Naive thymus-derived CD4-positive, alpha-beta T cell (primary cell): ENCODE measurements at regions not wholly inside any gene's neighbourhood (a gene's known extent, or its start where the extent isn't known, plus 50 kb on each side); places are given as distances from the start of the nearest gene placed in this dataset.

ENCODE experiments used
- ATAC-seq: fragments of 150-1000 bp; cut with Tn5 transposase; 2 replicates; pipeline ENCODE4 v1.10.0; 2021; ENCODE audit warnings: mild to moderate bottlenecking, moderate library complexity
- CTCF ChIA-PET: fragments of 350-600 bp; sonication (Branson Sonifier 250); formaldehyde crosslinking; loops from one replicate; lab custom pipeline; 2021; ENCODE audit warnings: antibody characterized with exemption; lab: Charles Lee
- POLR2A ChIA-PET: fragments of 350-600 bp; sonication (Branson Sonifier 250); formaldehyde crosslinking; loops from one replicate; lab custom pipeline; 2021; ENCODE audit warnings: antibody characterized with exemption, inconsistent platforms; lab: Charles Lee
- DNase-seq, 9 donors: peaks; one replicate each; pipeline versions ENCODE4 v3.0.0 to v3.0.0-alpha.2; 2020 to 2022; ENCODE audit warnings: mixed read lengths in 1 of 9
- H3K27ac ChIP-seq: one replicate; pipeline ENCODE4 v1.7.0; 2013; ENCODE audit warnings: mild to moderate bottlenecking, low read depth, low read length, moderate library complexity
- H3K27me3 ChIP-seq, 2 donors: one replicate each; pipeline ENCODE4 v1.7.0; 2013; ENCODE audit warnings: low read length in 2 of 2, mild to moderate bottlenecking in 2 of 2, moderate library complexity in 2 of 2; ENCODE audit not compliant: control insufficient read depth in 2 of 2, insufficient read depth in 2 of 2
- H3K36me3 ChIP-seq, 3 experiments: 1 replicate in 2 of 3; 2 replicates in 1 of 3; pipeline ENCODE4 v1.7.0; 2013; ENCODE audit warnings: low read length in 3 of 3, mild to moderate bottlenecking in 3 of 3, moderate library complexity in 1 of 3; ENCODE audit not compliant: insufficient read depth in 3 of 3, control insufficient read depth in 2 of 3
- H3K4me1 ChIP-seq, 2 donors: one replicate each; pipeline ENCODE4 v1.7.0; 2013; ENCODE audit warnings: low read length in 2 of 2, mild to moderate bottlenecking in 2 of 2, moderate library complexity in 1 of 2; ENCODE audit not compliant: control insufficient read depth in 2 of 2, insufficient read depth in 2 of 2
- H3K4me3 ChIP-seq: 2 replicates; pipeline ENCODE4 v1.7.0; 2013; ENCODE audit warnings: mild to moderate bottlenecking, low read length
- H3K9me3 ChIP-seq, 3 experiments: 1 replicate in 2 of 3; 2 replicates in 1 of 3; pipeline ENCODE4 v1.7.0; 2013; ENCODE audit warnings: low read length in 3 of 3; ENCODE audit not compliant: control insufficient read depth in 2 of 3
- H3K27ac Mint-ChIP-seq, 9 donors: one replicate each; pipeline ENCODE4 v1.8.0; 2020 to 2022; ENCODE audit warnings: mixed read lengths in 9 of 9, mild to moderate bottlenecking in 8 of 9, moderate library complexity in 5 of 9, inconsistent platforms in 2 of 9
- H3K27me3 Mint-ChIP-seq, 5 donors: one replicate each; pipeline ENCODE4 v1.8.0; 2021 to 2022; ENCODE audit warnings: mixed read lengths in 5 of 5, mild to moderate bottlenecking in 1 of 5
- H3K36me3 Mint-ChIP-seq, 5 donors: one replicate each; pipeline ENCODE4 v1.8.0; 2020 to 2022; ENCODE audit warnings: mixed read lengths in 5 of 5, mild to moderate bottlenecking in 3 of 5, inconsistent platforms in 1 of 5
- H3K4me1 Mint-ChIP-seq, 7 donors: one replicate each; pipeline ENCODE4 v1.8.0; 2020 to 2022; ENCODE audit warnings: mixed read lengths in 7 of 7, mild to moderate bottlenecking in 3 of 7, inconsistent platforms in 1 of 7
- H3K4me3 Mint-ChIP-seq, 10 donors: one replicate each; pipeline ENCODE4 v1.8.0; 2020 to 2022; ENCODE audit warnings: mild to moderate bottlenecking in 10 of 10, mixed read lengths in 10 of 10, moderate library complexity in 6 of 10, inconsistent platforms in 2 of 10
- H3K9me3 Mint-ChIP-seq, 11 donors: one replicate each; pipeline ENCODE4 v1.8.0; 2020 to 2022; ENCODE audit warnings: mixed read lengths in 11 of 11, mild to moderate bottlenecking in 4 of 11, inconsistent platforms in 1 of 11, moderate library complexity in 1 of 11
- intact Hi-C, 2 donors: fragments of 100-400 bp; cut with micrococcal nuclease; formaldehyde crosslinking; loops; one replicate each; pipeline ENCODE4 v1.15.1; 2023

DNA sequence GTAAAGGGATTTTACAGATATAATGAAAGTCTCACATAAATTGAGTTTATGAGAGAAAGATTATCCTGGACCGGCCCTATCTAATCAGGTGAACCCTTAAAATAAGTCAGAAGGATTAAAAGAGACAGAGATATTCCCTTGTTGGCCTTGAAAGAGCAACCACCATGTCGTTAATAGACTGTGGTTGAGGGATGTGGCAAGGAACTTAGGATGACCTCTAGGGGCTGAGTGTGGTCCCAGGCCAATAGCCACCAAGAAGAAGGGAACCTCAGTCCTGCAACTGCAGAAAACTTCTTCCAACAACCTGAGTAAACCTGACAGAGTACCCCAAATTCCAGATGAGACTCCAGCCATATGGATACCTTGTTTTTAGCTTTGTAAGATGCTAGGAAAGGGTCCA, 121.5 kb downstream of the POLR1F start:
- no peak for ATAC-seq
- no peaks in the 10 kb centered on the region for H3K9me3 ChIP-seq
- H3K4me1 Mint-ChIP-seq: no peaks in the 10 kb centered on the region
- no peak for DNase-seq
- intact Hi-C loops: no loop called here
- no peak overlapping the region for H3K27ac ChIP-seq
- H3K27me3 ChIP-seq: no peaks in the 10 kb centered on the region
- no peak overlapping the region for H3K4me3 ChIP-seq
- H3K4me1 ChIP-seq: no peaks in the 10 kb centered on the region
- no peak overlapping the region for H3K4me3 Mint-ChIP-seq
- H3K27me3 Mint-ChIP-seq: no peaks in the 10 kb centered on the region
- ChIA-PET CTCF (no interaction called here), POLR2A (no interaction called here)
- H3K27ac Mint-ChIP-seq: no peak overlapping the region
- peaks cover 0 to 12% (median 0%) of the 10 kb centered on the region in 11 donors for H3K9me3 Mint-ChIP-seq
- no peaks in the 10 kb centered on the region for H3K36me3 ChIP-seq
- H3K36me3 Mint-ChIP-seq: no peaks in the 10 kb centered on the region

GRCh38 chr7:19585761-19586160, 123.1 kb downstream of the POLR1F start:
- H3K9me3 Mint-ChIP-seq: peaks cover 0 to 10% (median 0%) of the 10 kb centered on the region in 11 donors
- intact Hi-C loops: loop anchor here in 1 of 2 donors (1.0 kb wide), 1 partner anchor 23 kb away; no protein-coding TSS in a partner anchor
- Histone ChIP-seq H3K9me3 (no peaks in the 10 kb centered on the region), H3K27me3 (no peaks in the 10 kb centered on the region), H3K4me1 (no peaks in the 10 kb centered on the region), H3K27ac (no peak overlapping the region), H3K36me3 (no peaks in the 10 kb centered on the region), H3K4me3 (no peak overlapping the region)
- ChIA-PET CTCF (no interaction called here), POLR2A (no interaction called here)
- no peak for DNase-seq
- no peak overlapping the region for H3K27ac Mint-ChIP-seq
- H3K27me3 Mint-ChIP-seq: no peaks in the 10 kb centered on the region
- H3K36me3 Mint-ChIP-seq: no peaks in the 10 kb centered on the region
- ATAC-seq: no peak
- no peaks in the 10 kb centered on the region for H3K4me1 Mint-ChIP-seq
- no peak overlapping the region for H3K4me3 Mint-ChIP-seq

- Histone ChIP-seq H3K9me3 (no peaks in the 10 kb centered on the region), H3K4me3 (no peak overlapping the region), H3K4me1 (no peaks in the 10 kb centered on the region), H3K27me3 (no peaks in the 10 kb centered on the region), H3K27ac (no peak overlapping the region), H3K36me3 (no peaks in the 10 kb centered on the region)
- H3K27ac Mint-ChIP-seq: no peak overlapping the region
- no peak for ATAC-seq
- ChIA-PET POLR2A (no interaction called here), CTCF (interaction anchor here (0.6 kb wide), 1 partner anchor 21 kb away, joined by 3 read pairs; no protein-coding TSS in a partner anchor)
- no peaks in the 10 kb centered on the region for H3K4me1 Mint-ChIP-seq
- H3K4me3 Mint-ChIP-seq: no peak overlapping the region
- H3K27me3 Mint-ChIP-seq: peaks cover 0 to 5% (median 0%) of the 10 kb centered on the region in 5 donors
- no peak for DNase-seq
- H3K36me3 Mint-ChIP-seq: no peaks in the 10 kb centered on the region
- intact Hi-C loops: loop anchor here in 1 of 2 donors (10.0 kb wide), 1 partner anchor 59 kb away; no protein-coding TSS in a partner anchor
- peaks cover 0 to 10% (median 0%) of the 10 kb centered on the region in 11 donors for H3K9me3 Mint-ChIP-seq
Observed at GRCh38 chr7:19575909-19576557, 132.8 kb downstream of the POLR1F start.

- Mint-ChIP-seq H3K4me3 (no peak overlapping the region), H3K27me3 (peaks cover 0 to 5% (median 0%) of the 10 kb centered on the region in 5 donors), H3K36me3 (no peaks in the 10 kb centered on the region), H3K4me1 (no peaks in the 10 kb centered on the region), H3K27ac (no peak overlapping the region), H3K9me3 (peaks cover 0 to 15% (median 0%) of the 10 kb centered on the region in 11 donors)
- Histone ChIP-seq H3K9me3 (no peaks in the 10 kb centered on the region), H3K27ac (no peak overlapping the region), H3K36me3 (no peaks in the 10 kb centered on the region), H3K4me3 (no peak overlapping the region), H3K27me3 (no peaks in the 10 kb centered on the region), H3K4me1 (no peaks in the 10 kb centered on the region)
- ATAC-seq: no peak
- ChIA-PET POLR2A (no interaction called here), CTCF (no interaction called here)
- DNase-seq: no peak
- intact Hi-C loops: loop anchor here in 1 of 2 donors (10.0 kb wide), 1 partner anchor 61 kb away; no protein-coding TSS in a partner anchor
Observed at GRCh38 chr7:19574131-19574530, 134.7 kb downstream of the POLR1F start.

- Mint-ChIP-seq H3K27ac (no peak overlapping the region), H3K27me3 (peaks cover 0 to 5% (median 0%) of the 10 kb centered on the region in 5 donors), H3K4me3 (no peak overlapping the region), H3K4me1 (no peaks in the 10 kb centered on the region), H3K36me3 (no peaks in the 10 kb centered on the region), H3K9me3 (peaks cover 0 to 13% (median 0%) of the 10 kb centered on the region in 11 donors)
- Histone ChIP-seq H3K4me3 (no peak overlapping the region), H3K36me3 (no peaks in the 10 kb centered on the region), H3K9me3 (no peaks in the 10 kb centered on the region), H3K27me3 (no peaks in the 10 kb centered on the region), H3K27ac (no peak overlapping the region), H3K4me1 (no peaks in the 10 kb centered on the region)
- ChIA-PET POLR2A (no interaction called here), CTCF (no interaction called here)
- intact Hi-C loops: loop anchor here in 1 of 2 donors (10.0 kb wide), 1 partner anchor 62 kb away; no protein-coding TSS in a partner anchor
- ATAC-seq (no peak), DNase-seq (no peak)
Observed at GRCh38 chr7:19572566-19572965, 136.3 kb downstream of the POLR1F start.

GRCh38 chr7:19567011-19567410, 141.8 kb downstream of the POLR1F start:
- no peak overlapping the region for H3K27ac Mint-ChIP-seq

GRCh38 chr7:19565602-19566001, 143.2 kb downstream of the POLR1F start:
- no peaks in the 10 kb centered on the region for H3K27me3 ChIP-seq

More at GRCh38 chr7:19567011-19567410, 141.8 kb downstream of the POLR1F start:
- POLR2A ChIA-PET: no interaction called here
- Histone ChIP-seq H3K9me3 (no peaks in the 10 kb centered on the region), H3K4me1 (no peaks in the 10 kb centered on the region), H3K27ac (no peak overlapping the region), H3K27me3 (no peaks in the 10 kb centered on the region), H3K36me3 (no peaks in the 10 kb centered on the region), H3K4me3 (no peak overlapping the region)
- intact Hi-C loops: no loop called here
- Mint-ChIP-seq H3K4me3 (no peak overlapping the region), H3K36me3 (no peaks in the 10 kb centered on the region), H3K4me1 (no peaks in the 10 kb centered on the region), H3K27me3 (no peaks in the 10 kb centered on the region), H3K9me3 (peaks cover 0 to 10% (median 0%) of the 10 kb centered on the region in 11 donors)
- CTCF ChIA-PET: no interaction called here
- no peak for ATAC-seq
- DNase-seq: no peak

More at GRCh38 chr7:19565602-19566001, 143.2 kb downstream of the POLR1F start:
- Histone ChIP-seq H3K4me3 (no peak overlapping the region), H3K27ac (no peak overlapping the region), H3K9me3 (no peaks in the 10 kb centered on the region), H3K36me3 (no peaks in the 10 kb centered on the region), H3K4me1 (no peaks in the 10 kb centered on the region)
- intact Hi-C loops: no loop called here
- Mint-ChIP-seq H3K9me3 (peaks cover 0 to 15% (median 0%) of the 10 kb centered on the region in 11 donors), H3K27me3 (no peaks in the 10 kb centered on the region), H3K4me1 (no peaks in the 10 kb centered on the region), H3K36me3 (no peaks in the 10 kb centered on the region), H3K27ac (no peak overlapping the region), H3K4me3 (no peak overlapping the region)
- ChIA-PET CTCF (no interaction called here), POLR2A (no interaction called here)
- no peak for ATAC-seq
- no peak for DNase-seq
